Gastrocnemius medialis (tissue), 4 donors: ENCODE measurements at regions not wholly inside any gene's neighbourhood (a gene's known extent, or its start where the extent isn't known, plus 50 kb on each side); places are given as distances from the start of the nearest gene placed in this dataset.

Experiments used
- POLR2A ChIP-seq, 2 donors: fragments of 450-650 bp; IDR thresholded peaks; one replicate each; pipeline ENCODE4 v1.6.1; 2017; ENCODE audit warnings: antibody characterized with exemption in 2 of 2, mild to moderate bottlenecking in 2 of 2, moderate library complexity in 2 of 2
- TF ChIP-seq, protein P1 (sequence below), 5 experiments: fragments of 450-650 bp in 3 of 5; fragments of 200-600 bp in 2 of 5; sonication (generic) in 2 of 5; IDR thresholded peaks in 4 of 5; conservative IDR thresholded peaks in 1 of 5; 1 replicate in 4 of 5; 2 replicates in 1 of 5; pipeline ENCODE4 v1.5.1; 2016 to 2019; ENCODE audit warnings: antibody characterized with exemption in 5 of 5, mild to moderate bottlenecking in 3 of 5, moderate library complexity in 3 of 5

DNA sequence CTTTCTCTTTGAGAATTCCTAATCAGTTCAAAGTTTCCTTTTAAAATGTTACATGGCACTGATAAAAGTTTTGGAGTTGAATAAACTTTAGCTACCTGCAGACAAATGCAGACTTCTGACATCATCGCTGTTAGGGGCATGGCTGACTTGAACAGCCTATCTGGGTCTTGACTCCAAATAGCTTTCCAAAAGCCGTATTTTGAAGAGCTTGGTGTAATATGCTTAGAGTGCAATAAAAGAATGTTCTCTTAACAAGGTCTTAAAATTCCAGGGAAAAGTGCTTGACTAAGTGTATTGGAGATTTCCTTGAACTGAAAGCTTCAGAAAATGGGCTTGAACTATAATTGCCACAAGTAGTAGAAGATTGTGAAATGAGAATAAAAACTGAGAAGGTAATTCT lies 342.9 kb upstream of the DCC start:
- no peak for TF ChIP-seq POLR2A (IDR thresholded peaks at IDR 0.05)
- TF ChIP-seq, protein P1, sequence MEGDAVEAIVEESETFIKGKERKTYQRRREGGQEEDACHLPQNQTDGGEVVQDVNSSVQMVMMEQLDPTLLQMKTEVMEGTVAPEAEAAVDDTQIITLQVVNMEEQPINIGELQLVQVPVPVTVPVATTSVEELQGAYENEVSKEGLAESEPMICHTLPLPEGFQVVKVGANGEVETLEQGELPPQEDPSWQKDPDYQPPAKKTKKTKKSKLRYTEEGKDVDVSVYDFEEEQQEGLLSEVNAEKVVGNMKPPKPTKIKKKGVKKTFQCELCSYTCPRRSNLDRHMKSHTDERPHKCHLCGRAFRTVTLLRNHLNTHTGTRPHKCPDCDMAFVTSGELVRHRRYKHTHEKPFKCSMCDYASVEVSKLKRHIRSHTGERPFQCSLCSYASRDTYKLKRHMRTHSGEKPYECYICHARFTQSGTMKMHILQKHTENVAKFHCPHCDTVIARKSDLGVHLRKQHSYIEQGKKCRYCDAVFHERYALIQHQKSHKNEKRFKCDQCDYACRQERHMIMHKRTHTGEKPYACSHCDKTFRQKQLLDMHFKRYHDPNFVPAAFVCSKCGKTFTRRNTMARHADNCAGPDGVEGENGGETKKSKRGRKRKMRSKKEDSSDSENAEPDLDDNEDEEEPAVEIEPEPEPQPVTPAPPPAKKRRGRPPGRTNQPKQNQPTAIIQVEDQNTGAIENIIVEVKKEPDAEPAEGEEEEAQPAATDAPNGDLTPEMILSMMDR (IDR thresholded peaks at IDR 0.05 in 4 of 5, conservative IDR thresholded peaks at IDR 0.05 in 1 of 5): no peak
